Activated naive CD8-positive, alpha-beta T cell treated with anti-CD3 and anti-CD28 coated beads for 36 hours (primary cell): ENCODE measurements at regions not wholly inside any gene's neighbourhood (a gene's known extent, or its start where the extent isn't known, plus 50 kb on each side); places are given as distances from the start of the nearest gene placed in this dataset.

ENCODE experiments used
- DNase-seq: peaks from one replicate; pipeline ENCODE4 v3.0.0; 2021
- H3K27ac Mint-ChIP-seq: one replicate; pipeline ENCODE4 v1.8.0; 2022; ENCODE audit warnings: mild to moderate bottlenecking, moderate library complexity, mixed read lengths
- H3K27me3 Mint-ChIP-seq: one replicate; pipeline ENCODE4 v1.8.0; 2022; ENCODE audit warnings: mild to moderate bottlenecking, mixed read lengths
- H3K36me3 Mint-ChIP-seq: one replicate; pipeline ENCODE4 v1.8.0; 2021; ENCODE audit warnings: mild to moderate bottlenecking, mixed read lengths
- H3K4me1 Mint-ChIP-seq: one replicate; pipeline ENCODE4 v1.8.0; 2021; ENCODE audit warnings: mixed read lengths
- H3K4me3 Mint-ChIP-seq: one replicate; pipeline ENCODE4 v1.8.0; 2022; ENCODE audit warnings: mild to moderate bottlenecking, moderate library complexity, mixed read lengths
- H3K9me3 Mint-ChIP-seq: one replicate; pipeline ENCODE4 v1.8.0; 2022; ENCODE audit warnings: mixed read lengths

DNA sequence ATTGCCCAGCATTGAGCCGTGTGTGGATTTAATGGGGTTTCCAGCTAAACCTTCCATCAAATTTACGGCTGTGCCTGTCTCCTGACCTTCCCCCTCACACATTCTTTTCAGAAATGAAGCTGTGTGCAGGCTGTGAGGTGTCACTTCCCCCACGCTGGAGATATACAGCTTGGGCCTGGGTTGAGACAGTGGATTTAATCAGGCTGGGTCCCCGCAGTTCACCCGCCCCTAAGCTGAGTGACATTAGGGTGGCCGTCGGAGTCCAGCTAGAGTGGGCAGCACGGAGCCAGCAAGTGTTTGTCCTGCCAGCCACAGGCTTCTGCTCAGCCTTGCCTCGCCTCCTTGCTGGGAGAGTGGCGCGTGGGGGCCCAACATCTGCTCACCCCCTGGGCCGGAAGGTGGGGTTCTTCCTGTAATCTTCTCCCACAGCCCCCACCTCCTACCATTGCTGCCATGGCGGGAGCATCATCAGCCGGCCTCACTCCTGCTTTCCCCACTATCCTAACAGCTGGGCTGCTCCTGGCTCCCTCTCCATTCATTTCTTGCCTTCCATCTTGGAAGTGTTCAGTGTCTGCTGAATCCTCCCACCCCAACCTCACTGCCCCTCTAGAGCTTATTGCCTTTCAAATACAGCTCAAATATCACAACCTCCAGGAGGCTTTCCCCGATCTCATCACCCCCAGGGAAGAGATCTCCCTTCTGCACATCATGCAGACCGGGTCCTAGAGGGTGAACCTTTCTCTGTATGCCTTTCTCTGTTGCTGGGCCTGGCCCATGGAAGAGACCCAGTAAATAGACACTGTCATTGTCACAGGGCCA lies 149.0 kb downstream of the GLI2 start:
- Mint-ChIP-seq H3K4me3 (no peak overlapping the region), H3K36me3 (no peaks in the 10 kb centered on the region), H3K4me1 (no peaks in the 10 kb centered on the region), H3K9me3 (no peaks in the 10 kb centered on the region), H3K27me3 (peaks cover 12% of the 10 kb centered on the region), H3K27ac (no peak overlapping the region)
- DNase-seq, result no peak

DNA sequence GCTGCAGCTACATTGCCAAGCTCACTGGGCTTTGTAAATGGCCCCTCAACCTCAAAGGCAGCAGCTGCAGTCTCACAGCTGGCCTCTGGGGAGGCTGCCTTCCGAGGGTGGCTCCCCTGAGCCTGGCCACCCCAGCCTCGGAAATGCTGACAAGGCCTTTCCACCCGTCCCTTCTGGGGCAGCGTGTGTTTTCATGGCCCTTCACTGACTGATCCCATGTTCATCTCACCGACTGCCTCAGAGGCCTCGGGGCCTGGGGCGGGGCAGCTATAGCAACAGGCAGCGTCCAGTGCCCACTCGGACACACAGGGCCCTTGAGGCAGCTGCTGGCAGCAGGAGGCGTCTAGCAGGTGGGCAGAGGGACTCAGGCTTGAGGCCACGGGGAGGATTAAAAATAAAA lies 149.7 kb downstream of the GLI2 start:
- Mint-ChIP-seq H3K4me1 (no peaks in the 10 kb centered on the region), H3K36me3 (no peaks in the 10 kb centered on the region), H3K27ac (no peak overlapping the region)

DNA sequence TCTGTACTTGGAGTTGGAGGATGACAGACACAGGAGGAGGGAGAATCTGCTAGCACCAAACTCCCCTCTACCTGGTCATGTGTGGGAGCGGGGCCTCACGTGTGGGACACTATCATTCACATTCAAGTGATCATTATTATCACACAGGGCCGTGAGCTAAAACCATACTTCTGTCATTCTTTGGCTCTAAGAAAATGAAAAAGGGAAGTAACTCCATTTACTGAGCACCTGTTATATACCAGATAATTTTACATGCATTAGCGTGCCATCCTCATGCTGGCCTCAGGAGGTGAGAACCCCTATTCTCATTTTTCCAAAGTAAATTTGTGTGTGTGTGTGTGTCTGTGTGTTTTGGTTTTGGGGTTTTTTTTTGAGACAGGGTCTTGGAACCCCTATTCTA lies 150.1 kb downstream of the GLI2 start:
- H3K4me3 Mint-ChIP-seq, result no peak overlapping the region
- H3K27ac Mint-ChIP-seq, result no peak overlapping the region
- peaks cover 12% of the 10 kb centered on the region for H3K27me3 Mint-ChIP-seq
- H3K36me3 Mint-ChIP-seq, result no peaks in the 10 kb centered on the region
- H3K4me1 Mint-ChIP-seq, result no peaks in the 10 kb centered on the region
- DNase-seq, result no peak
- no peaks in the 10 kb centered on the region for H3K9me3 Mint-ChIP-seq

More for the DNA sequence above, 149.7 kb downstream of the GLI2 start:
- H3K9me3 Mint-ChIP-seq, result no peaks in the 10 kb centered on the region
- peaks cover 12% of the 10 kb centered on the region for H3K27me3 Mint-ChIP-seq
- H3K4me3 Mint-ChIP-seq, result no peak overlapping the region
- no peak for DNase-seq

DNA sequence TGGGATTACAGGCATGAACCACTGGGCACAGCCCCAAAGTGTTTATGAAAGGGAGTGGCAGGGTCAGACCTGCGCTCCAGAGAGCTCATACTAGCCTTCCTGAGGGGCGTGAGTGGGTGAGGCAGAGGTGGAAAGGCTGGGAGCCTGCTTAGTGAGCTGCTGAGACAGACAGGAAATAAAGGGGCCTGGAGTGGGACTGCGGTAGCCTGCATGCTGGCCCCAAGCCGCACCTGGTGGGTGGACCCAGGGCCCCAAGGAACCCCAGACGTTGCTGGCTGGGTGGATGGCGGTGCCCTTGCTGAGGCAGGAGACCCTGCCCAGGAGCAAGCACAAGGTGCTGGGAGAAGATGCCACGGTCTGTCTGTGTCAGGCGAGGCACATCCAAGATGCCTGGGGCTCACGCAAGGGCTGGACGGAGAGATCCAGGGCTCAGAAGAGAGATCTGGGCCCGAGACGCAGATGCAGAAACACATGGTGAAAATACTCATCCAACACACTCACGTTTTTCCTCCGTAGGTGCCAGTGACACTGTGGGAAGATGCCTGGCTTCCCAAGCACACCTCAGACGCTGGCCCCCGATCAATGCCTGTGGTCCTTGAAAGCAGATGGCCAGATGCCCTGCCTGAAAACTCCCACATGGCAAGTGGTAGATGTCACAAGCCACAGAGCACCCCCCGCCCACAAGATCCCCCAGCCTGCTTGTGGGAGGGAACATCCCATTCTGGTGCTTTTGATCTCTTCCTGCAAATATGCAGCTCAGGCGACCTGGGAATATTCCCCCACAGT lies 151.1 kb downstream of the GLI2 start:
- H3K36me3 Mint-ChIP-seq, result no peaks in the 10 kb centered on the region
- H3K9me3 Mint-ChIP-seq, result no peaks in the 10 kb centered on the region
- peaks cover 11% of the 10 kb centered on the region for H3K27me3 Mint-ChIP-seq
- no peaks in the 10 kb centered on the region for H3K4me1 Mint-ChIP-seq
- DNase-seq, result no peak
- H3K4me3 Mint-ChIP-seq, result no peak overlapping the region
- H3K27ac Mint-ChIP-seq, result no peak overlapping the region

DNA sequence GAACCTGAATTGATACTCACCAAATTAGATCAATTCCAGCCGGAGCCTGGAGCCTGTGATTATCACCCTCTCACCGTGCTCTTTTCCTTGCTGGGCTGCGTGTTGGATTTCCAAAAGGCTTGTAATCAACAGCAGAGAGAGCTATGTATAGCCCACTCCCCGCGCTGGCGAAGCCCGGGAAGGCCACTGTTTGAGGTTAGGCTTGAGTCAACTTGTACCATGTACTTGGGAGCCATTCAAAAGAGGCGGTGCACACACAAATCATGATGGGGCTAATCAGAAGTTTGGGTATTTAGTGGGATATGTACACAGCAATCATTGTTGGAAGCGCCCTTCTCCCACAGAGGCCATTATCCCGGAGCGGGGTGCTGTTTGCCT lies 151.6 kb downstream of the GLI2 start:
- H3K4me1 Mint-ChIP-seq, result no peaks in the 10 kb centered on the region
- H3K4me3 Mint-ChIP-seq, result no peak overlapping the region
- H3K27me3 Mint-ChIP-seq, result peaks cover 7% of the 10 kb centered on the region
- no peak overlapping the region for H3K27ac Mint-ChIP-seq
- no peak for DNase-seq
- no peaks in the 10 kb centered on the region for H3K36me3 Mint-ChIP-seq
- no peaks in the 10 kb centered on the region for H3K9me3 Mint-ChIP-seq

GRCh38 chr2:120887741-120888231 lies 152.1 kb downstream of the GLI2 start:
- no peaks in the 10 kb centered on the region for H3K4me1 Mint-ChIP-seq
- H3K27ac Mint-ChIP-seq, result no peak overlapping the region
- no peak for DNase-seq
- H3K27me3 Mint-ChIP-seq, result peaks cover 7% of the 10 kb centered on the region
- no peaks in the 10 kb centered on the region for H3K9me3 Mint-ChIP-seq
- no peaks in the 10 kb centered on the region for H3K36me3 Mint-ChIP-seq
- no peak overlapping the region for H3K4me3 Mint-ChIP-seq

GRCh38 chr2:120888851-120889250 lies 153.2 kb downstream of the GLI2 start:
- H3K9me3 Mint-ChIP-seq, result no peaks in the 10 kb centered on the region
- no peaks in the 10 kb centered on the region for H3K36me3 Mint-ChIP-seq
- H3K27ac Mint-ChIP-seq, result no peak overlapping the region

GRCh38 chr2:120889936-120890335 lies 154.3 kb downstream of the GLI2 start:
- Mint-ChIP-seq H3K9me3 (no peaks in the 10 kb centered on the region), H3K27ac (no peak overlapping the region), H3K27me3 (peaks cover under 1% of the 10 kb centered on the region), H3K4me1 (no peaks in the 10 kb centered on the region), H3K4me3 (no peak overlapping the region), H3K36me3 (no peaks in the 10 kb centered on the region)
- no peak for DNase-seq

More at GRCh38 chr2:120888851-120889250, 153.2 kb downstream of the GLI2 start:
- Mint-ChIP-seq H3K4me3 (no peak overlapping the region), H3K27me3 (peaks cover 6% of the 10 kb centered on the region), H3K4me1 (no peaks in the 10 kb centered on the region)
- DNase-seq, result no peak

GRCh38 chr2:120890566-120891360 lies 155.1 kb downstream of the GLI2 start:
- Mint-ChIP-seq H3K9me3 (no peaks in the 10 kb centered on the region), H3K4me3 (no peak overlapping the region), H3K36me3 (no peaks in the 10 kb centered on the region), H3K27me3 (no peaks in the 10 kb centered on the region), H3K4me1 (no peaks in the 10 kb centered on the region), H3K27ac (no peak overlapping the region)
- no peak for DNase-seq

GRCh38 chr2:120892271-120892966 lies 156.8 kb downstream of the GLI2 start:
- H3K4me1 Mint-ChIP-seq, result no peaks in the 10 kb centered on the region
- DNase-seq, result no peak
- no peak overlapping the region for H3K27ac Mint-ChIP-seq
- H3K27me3 Mint-ChIP-seq, result no peaks in the 10 kb centered on the region
- H3K9me3 Mint-ChIP-seq, result no peaks in the 10 kb centered on the region
- no peak overlapping the region for H3K4me3 Mint-ChIP-seq
- H3K36me3 Mint-ChIP-seq, result no peaks in the 10 kb centered on the region

DNA sequence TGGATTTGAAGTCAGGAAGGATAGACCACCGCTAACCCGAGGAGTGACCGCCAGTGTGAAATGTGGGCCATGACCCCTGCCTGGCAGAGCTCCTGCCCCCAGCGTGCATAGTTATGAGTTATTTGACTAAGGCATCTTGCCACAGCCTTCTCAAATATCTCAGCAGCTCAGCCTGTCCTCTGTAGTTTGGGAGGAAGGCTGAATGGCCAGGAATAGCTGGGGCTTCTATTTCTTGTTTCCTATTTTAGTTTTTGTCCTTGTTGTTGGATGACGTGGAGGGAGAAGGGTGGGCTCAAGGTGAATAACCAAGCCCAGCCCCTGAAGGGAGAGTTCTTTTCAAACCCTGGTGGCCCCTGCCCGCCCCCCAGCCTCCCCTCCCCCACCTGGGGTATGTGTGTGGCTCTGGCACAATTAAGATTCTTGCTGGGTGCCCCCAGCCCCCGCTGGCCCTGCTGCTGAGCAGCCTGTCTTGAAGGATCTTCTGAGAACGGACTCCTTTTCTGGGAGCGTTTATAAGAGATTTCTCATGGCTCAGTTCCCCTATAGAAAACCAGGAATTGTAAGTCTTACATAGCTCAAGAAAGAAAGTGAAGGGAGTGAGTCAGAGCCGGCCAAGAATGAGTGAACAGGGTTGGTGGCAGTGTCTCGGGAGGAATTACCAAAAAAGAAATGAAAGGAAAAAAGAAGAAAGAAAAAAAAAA lies 157.4 kb downstream of the GLI2 start:
- Mint-ChIP-seq H3K4me3 (no peak overlapping the region), H3K27me3 (no peaks in the 10 kb centered on the region), H3K4me1 (no peaks in the 10 kb centered on the region), H3K27ac (no peak overlapping the region), H3K9me3 (no peaks in the 10 kb centered on the region), H3K36me3 (no peaks in the 10 kb centered on the region)
- DNase-seq, result no peak

GRCh38 chr2:120893811-120894584 lies 158.3 kb downstream of the GLI2 start:
- H3K27ac Mint-ChIP-seq, result no peak overlapping the region
- H3K27me3 Mint-ChIP-seq, result no peaks in the 10 kb centered on the region
- no peaks in the 10 kb centered on the region for H3K9me3 Mint-ChIP-seq
- H3K4me3 Mint-ChIP-seq, result no peak overlapping the region
- no peak for DNase-seq
- H3K4me1 Mint-ChIP-seq, result no peaks in the 10 kb centered on the region
- H3K36me3 Mint-ChIP-seq, result no peaks in the 10 kb centered on the region

DNA sequence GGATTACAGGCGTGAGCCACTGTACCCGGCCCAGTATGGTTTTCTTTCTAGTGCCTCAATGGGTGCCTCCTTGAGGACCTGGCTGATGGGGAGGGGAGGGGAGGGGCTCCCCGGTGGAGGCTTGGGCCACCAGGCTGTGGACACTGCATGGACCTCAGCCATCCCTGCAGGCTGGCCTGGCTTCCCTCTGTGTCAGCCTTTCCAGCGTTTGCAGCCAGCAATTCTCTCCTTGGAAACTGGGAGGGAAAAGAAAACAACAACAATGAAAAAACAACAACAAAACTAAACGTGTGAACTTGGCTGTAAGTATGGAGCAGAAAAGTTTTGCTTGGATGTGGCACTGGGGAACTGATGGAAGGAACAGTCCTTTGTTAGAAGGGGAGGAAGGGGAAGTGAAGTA lies 159.3 kb downstream of the GLI2 start:
- DNase-seq, result no peak
- no peak overlapping the region for H3K27ac Mint-ChIP-seq
- H3K4me3 Mint-ChIP-seq, result no peak overlapping the region
- no peaks in the 10 kb centered on the region for H3K9me3 Mint-ChIP-seq
- H3K36me3 Mint-ChIP-seq, result no peaks in the 10 kb centered on the region
- H3K27me3 Mint-ChIP-seq, result no peaks in the 10 kb centered on the region
- H3K4me1 Mint-ChIP-seq, result no peaks in the 10 kb centered on the region
